Activated CD8-positive, alpha-beta memory T cell treated with anti-CD3 and anti-CD28 coated beads for 48 hours (primary cell): ENCODE measurements at regions not wholly inside any gene's neighbourhood (a gene's known extent, or its start where the extent isn't known, plus 50 kb on each side); places are given as distances from the start of the nearest gene placed in this dataset.
"Not testable (repeated sequence)": the region's sequence is repeated elsewhere in the genome, so short reads cannot be mapped to it uniquely, and the experiment has no call there.

Source experiments
- DNase-seq, 3 experiments: peaks; one replicate each; pipeline ENCODE4 v3.0.0-alpha.2; 2020; ENCODE audit warnings: low read depth in 2 of 3, low spot score in 2 of 3

GRCh38 chr5:118491351-118491750, 497.0 kb downstream of the DTWD2 start:
- no peak for DNase-seq

- DNase-seq, result no peak
These were observed 501.6 kb downstream of the DTWD2 start for GRCh38 chr5:118486647-118487225.

GRCh38 chr5:118479285-118479684, 509.1 kb downstream of the DTWD2 start:
- DNase-seq, result no peak

GRCh38 chr5:118478852-118479251, 509.5 kb downstream of the DTWD2 start:
- no peak for DNase-seq

- DNase-seq, result no peak
These were observed 520.3 kb downstream of the DTWD2 start for GRCh38 chr5:118468085-118468484.

- DNase-seq, result no peak
These were observed 521.2 kb downstream of the DTWD2 start for GRCh38 chr5:118467103-118467502.

GRCh38 chr5:118466418-118466817, 521.9 kb downstream of the DTWD2 start:
- DNase-seq, result no peak

GRCh38 chr5:118462276-118462675, 526.1 kb downstream of the DTWD2 start:
- not testable (repeated sequence) for DNase-seq

GRCh38 chr5:118461436-118461835, 526.9 kb downstream of the DTWD2 start:
- DNase-seq, result no peak

- DNase-seq, result no peak
These were observed 528.9 kb downstream of the DTWD2 start for GRCh38 chr5:118459490-118459889.

GRCh38 chr5:118456085-118456484, 532.3 kb downstream of the DTWD2 start:
- DNase-seq, result no peak

- no peak for DNase-seq
These were observed 536.6 kb downstream of the DTWD2 start for GRCh38 chr5:118451697-118452247.

- DNase-seq, result no peak
These were observed 537.6 kb downstream of the DTWD2 start for GRCh38 chr5:118450554-118451332.

GRCh38 chr5:118447350-118447749, 541.0 kb downstream of the DTWD2 start:
- no peak for DNase-seq

- DNase-seq, result no peak
These were observed 546.4 kb downstream of the DTWD2 start for GRCh38 chr5:118441956-118442355.

GRCh38 chr5:118441034-118441433, 547.3 kb downstream of the DTWD2 start:
- no peak for DNase-seq

- DNase-seq, result no peak
These were observed 547.9 kb downstream of the DTWD2 start for GRCh38 chr5:118440496-118440895.

- no peak for DNase-seq
These were observed 548.5 kb downstream of the DTWD2 start for GRCh38 chr5:118439831-118440230.

GRCh38 chr5:118435131-118435530, 553.2 kb downstream of the DTWD2 start:
- no peak for DNase-seq

GRCh38 chr5:118434522-118434921, 553.8 kb downstream of the DTWD2 start:
- DNase-seq, result no peak

GRCh38 chr5:118430076-118430475, 558.3 kb downstream of the DTWD2 start:
- DNase-seq, result no peak

GRCh38 chr5:118407958-118408357, 580.4 kb downstream of the DTWD2 start:
- no peak for DNase-seq

- no peak for DNase-seq
These were observed 582.7 kb downstream of the DTWD2 start for GRCh38 chr5:118405650-118406061.
